C4-2B (cell line): ENCODE measurements at regions not wholly inside any gene's neighbourhood (a gene's known extent, or its start where the extent isn't known, plus 50 kb on each side); places are given as distances from the start of the nearest gene placed in this dataset.

Experiments
- ZFX ChIP-seq: fragments of 450-650 bp; IDR thresholded peaks from 2 replicates; pipeline ENCODE4 v1.6.1; 2017
- TF ChIP-seq, protein P1 (sequence below): fragments of 450-650 bp; conservative IDR thresholded peaks from 2 replicates; pipeline ENCODE4 v1.5.1; 2017; ENCODE audit warnings: mild to moderate bottlenecking

DNA sequence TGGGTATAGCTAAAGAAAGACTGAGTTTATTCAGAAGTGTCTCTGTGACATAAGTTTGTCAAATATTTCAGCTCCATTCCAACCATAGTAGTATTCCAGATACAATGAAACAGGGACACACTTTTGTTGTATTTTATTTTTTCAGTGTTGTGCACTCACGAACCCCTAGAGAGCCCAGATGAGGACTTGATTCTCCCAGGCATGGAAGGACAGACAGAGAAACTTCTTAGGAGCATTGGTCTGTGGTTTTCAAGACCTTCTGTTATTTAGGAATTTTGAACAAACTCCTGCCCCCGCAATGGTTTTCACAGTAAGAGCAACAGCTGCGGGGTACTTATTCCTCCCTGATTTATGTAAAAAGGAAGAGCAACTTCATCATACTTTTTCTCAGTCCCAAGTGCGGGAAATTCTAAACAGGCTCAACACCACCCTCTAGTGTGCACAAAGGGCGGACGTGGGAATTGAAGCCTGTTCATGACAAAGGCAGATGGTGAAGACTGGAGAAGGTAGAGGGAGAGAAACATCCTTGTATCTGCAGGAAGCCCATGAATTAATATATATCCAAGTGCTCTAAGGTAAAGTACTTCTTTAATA lies 147.6 kb downstream of the PAH start:
- TF ChIP-seq, protein P1, sequence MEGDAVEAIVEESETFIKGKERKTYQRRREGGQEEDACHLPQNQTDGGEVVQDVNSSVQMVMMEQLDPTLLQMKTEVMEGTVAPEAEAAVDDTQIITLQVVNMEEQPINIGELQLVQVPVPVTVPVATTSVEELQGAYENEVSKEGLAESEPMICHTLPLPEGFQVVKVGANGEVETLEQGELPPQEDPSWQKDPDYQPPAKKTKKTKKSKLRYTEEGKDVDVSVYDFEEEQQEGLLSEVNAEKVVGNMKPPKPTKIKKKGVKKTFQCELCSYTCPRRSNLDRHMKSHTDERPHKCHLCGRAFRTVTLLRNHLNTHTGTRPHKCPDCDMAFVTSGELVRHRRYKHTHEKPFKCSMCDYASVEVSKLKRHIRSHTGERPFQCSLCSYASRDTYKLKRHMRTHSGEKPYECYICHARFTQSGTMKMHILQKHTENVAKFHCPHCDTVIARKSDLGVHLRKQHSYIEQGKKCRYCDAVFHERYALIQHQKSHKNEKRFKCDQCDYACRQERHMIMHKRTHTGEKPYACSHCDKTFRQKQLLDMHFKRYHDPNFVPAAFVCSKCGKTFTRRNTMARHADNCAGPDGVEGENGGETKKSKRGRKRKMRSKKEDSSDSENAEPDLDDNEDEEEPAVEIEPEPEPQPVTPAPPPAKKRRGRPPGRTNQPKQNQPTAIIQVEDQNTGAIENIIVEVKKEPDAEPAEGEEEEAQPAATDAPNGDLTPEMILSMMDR = peak; percentile 81
- no peak for TF ChIP-seq ZFX
